HCT116 (cell line): ENCODE measurements at regions not wholly inside any gene's neighbourhood (a gene's known extent, or its start where the extent isn't known, plus 50 kb on each side); places are given as distances from the start of the nearest gene placed in this dataset.

Source experiments
- ATAC-seq: fragments of 200-7000 bp; cut with Tn5 transposase; 2 replicates; pipeline ENCODE4 v1.9.1; 2020; ENCODE audit warnings: mild to moderate bottlenecking, moderate library complexity
- BruUV-seq: library from RNA; stranded (reverse); fragments of 400-500 nt; replicated peaks from 2 replicates; lab custom pipeline; 2021; lab: Mats Ljungman, UMichigan
- CTCF ChIA-PET: fragments of 300-600 bp; sonication (Branson Sonifier 250); formaldehyde crosslinking; loops from one replicate; lab custom pipeline; 2021; ENCODE audit warnings: antibody characterized with exemption; lab: Charles Lee
- POLR2A ChIA-PET: fragments of 300-600, 350-600 bp; sonication (Branson Sonifier 250); formaldehyde crosslinking; loops from one replicate; lab custom pipeline; 2021; ENCODE audit warnings: antibody characterized with exemption; lab: Charles Lee
- RAD21 ChIA-PET, 2 experiments: fragments of 300-600 bp; sonication (Branson Sonifier 250); formaldehyde crosslinking; loops; one replicate each; lab custom pipeline; 2023; ENCODE audit warnings: low total read pairs in 2 of 2; ENCODE audit not compliant: uncharacterized antibody in 2 of 2, unreplicated experiment in 2 of 2, low non-redundant PET in 1 of 2; lab: Charles Lee
- DNase-seq: peaks from one replicate; pipeline ENCODE4 v3.0.0-alpha.2; 2010; ENCODE audit warnings: low read depth, low spot score
- H2AFZ ChIP-seq: fragments of 200-600 bp; shearing (Covaris generic), sonication (generic); 2 replicates; pipeline ENCODE4 v1.6.1; 2017; ENCODE audit warnings: low read depth, mixed run types, mixed read lengths, antibody characterized with exemption, low read length; ENCODE audit not compliant: poor library complexity, severe bottlenecking
- H3K27ac ChIP-seq: 2 replicates; pipeline ENCODE4 v1.5.1; 2012; ENCODE audit warnings: low read depth, low read length
- H3K27me3 ChIP-seq: fragments of 200-600 bp; sonication (generic); 2 replicates; pipeline ENCODE4 v1.6.1; 2016; ENCODE audit warnings: mixed run types, low read length, mixed read lengths; ENCODE audit not compliant: insufficient read depth
- H3K36me3 ChIP-seq, 2 experiments: fragments of 200-500 bp in 1 of 2; fragments of 200-600 bp in 1 of 2; sonication (Bioruptor generic) in 1 of 2; sonication (generic) in 1 of 2; 2 replicates each; pipeline versions ENCODE4 v1.5.1 to v1.6.1; 2014 to 2016; ENCODE audit warnings: low read length in 2 of 2, inconsistent platforms in 1 of 2, mixed read lengths in 1 of 2, mixed run types in 1 of 2; ENCODE audit not compliant: insufficient read depth in 2 of 2, control insufficient read depth in 1 of 2
- H3K4me1 ChIP-seq, 2 experiments: fragments of 200-600 bp in 1 of 2; sonication (generic) in 1 of 2; 2 replicates each; pipeline versions ENCODE4 v1.5.1 to v1.6.1; 2012 to 2017; ENCODE audit warnings: low read length in 2 of 2, inconsistent platforms in 1 of 2, mild to moderate bottlenecking in 1 of 2, mixed read lengths in 1 of 2, mixed run types in 1 of 2, moderate library complexity in 1 of 2; ENCODE audit not compliant: insufficient read depth in 2 of 2, control insufficient read depth in 1 of 2
- H3K4me2 ChIP-seq: fragments of 200-600 bp; sonication (generic); 2 replicates; pipeline ENCODE4 v1.6.1; 2017; ENCODE audit warnings: mixed run types, low read length, mixed read lengths
- H3K4me3 ChIP-seq, 2 experiments: fragments of 200-600 bp in 1 of 2; sonication (generic) in 1 of 2; replicated peaks in 1 of 2; 2 replicates each; pipeline ENCODE4 v1.5.1; 2011 to 2016; ENCODE audit warnings: low read length in 2 of 2, control low read depth in 1 of 2, low read depth in 1 of 2, mild to moderate bottlenecking in 1 of 2, mixed read lengths in 1 of 2, mixed run types in 1 of 2
- H3K79me2 ChIP-seq: fragments of 200-600 bp; sonication (generic); 2 replicates; pipeline ENCODE4 v1.6.1; 2017; ENCODE audit warnings: mild to moderate bottlenecking, mixed run types, low read length, moderate library complexity, mixed read lengths; ENCODE audit not compliant: insufficient read depth
- H3K9ac ChIP-seq: fragments of 200-600 bp; sonication (generic); 2 replicates; pipeline ENCODE4 v1.6.1; 2016; ENCODE audit warnings: low read length, mixed read lengths
- H3K9me2 ChIP-seq: fragments of 200-600 bp; sonication (generic), shearing (Covaris generic); 2 replicates; pipeline ENCODE4 v1.6.1; 2017; ENCODE audit warnings: mixed run types, mild to moderate bottlenecking, moderate library complexity; ENCODE audit not compliant: insufficient read depth
- H3K9me3 ChIP-seq, 2 experiments: fragments of 200-500 bp in 1 of 2; fragments of 200-600 bp in 1 of 2; sonication (Bioruptor generic) in 1 of 2; sonication (generic) in 1 of 2; 2 replicates each; pipeline ENCODE4 v1.6.1; 2014 to 2017; ENCODE audit warnings: low read length in 2 of 2, mixed read lengths in 2 of 2, inconsistent platforms in 1 of 2, low read depth in 1 of 2, mild to moderate bottlenecking in 1 of 2, mixed run types in 1 of 2, moderate library complexity in 1 of 2; ENCODE audit not compliant: control insufficient read depth in 1 of 2, insufficient read depth in 1 of 2
- H4K20me1 ChIP-seq: fragments of 200-600 bp; sonication (generic), shearing (Covaris generic); 2 replicates; pipeline ENCODE4 v1.6.1; 2017; ENCODE audit warnings: mixed run types, mild to moderate bottlenecking, moderate library complexity; ENCODE audit not compliant: insufficient read depth
- CBX3 ChIP-seq: IDR thresholded peaks from 2 replicates; pipeline ENCODE4 v1.6.1; 2012; ENCODE audit warnings: low read depth
- CEBPB ChIP-seq: IDR thresholded peaks from 2 replicates; pipeline ENCODE4 v1.6.1; 2012; ENCODE audit warnings: low read depth
- EGR1 ChIP-seq: IDR thresholded peaks from 2 replicates; pipeline ENCODE4 v1.6.1; 2012; ENCODE audit warnings: low read depth
- EZH2 ChIP-seq: fragments of 200-600 bp; sonication (generic); IDR thresholded peaks from 2 replicates; pipeline ENCODE4 v1.6.1; 2017; ENCODE audit warnings: antibody characterized with exemption, mixed run types
- FOSL1 ChIP-seq: IDR thresholded peaks from 2 replicates; pipeline ENCODE4 v1.6.1; 2012; ENCODE audit warnings: low read depth
- RAD21 ChIP-seq: IDR thresholded peaks from 2 replicates; pipeline ENCODE4 v1.6.1; 2012; ENCODE audit warnings: low read depth, mild to moderate bottlenecking
- REST ChIP-seq: IDR thresholded peaks from 2 replicates; pipeline ENCODE4 v1.6.1; 2012; ENCODE audit warnings: low read depth
- SIN3A ChIP-seq: IDR thresholded peaks from 2 replicates; pipeline ENCODE4 v1.6.1; 2012; ENCODE audit warnings: low read depth
- SP1 ChIP-seq: IDR thresholded peaks from 2 replicates; pipeline ENCODE4 v1.6.1; 2012; ENCODE audit warnings: low read depth
- TCF7L2 ChIP-seq: IDR thresholded peaks from 2 replicates; pipeline ENCODE4 v1.7.0; 2011; ENCODE audit warnings: borderline replicate concordance, inconsistent platforms; ENCODE audit not compliant: insufficient read depth, insufficient read length; ENCODE audit errors: extremely low read depth
- YY1 ChIP-seq: IDR thresholded peaks from 2 replicates; pipeline ENCODE4 v1.6.1; 2011; ENCODE audit warnings: low read length, low read depth, moderate library complexity, mild to moderate bottlenecking; ENCODE audit not compliant: insufficient replicate concordance; ENCODE audit errors: extremely low read depth
- ZNF274 ChIP-seq: fragments of 200-500 bp; sonication (Bioruptor generic); IDR thresholded peaks from 2 replicates; pipeline ENCODE4 v1.6.1; 2014; ENCODE audit warnings: mild to moderate bottlenecking, low read depth, low read length, inconsistent platforms
- intact Hi-C: fragments of 100-400 bp; cut with micrococcal nuclease; formaldehyde crosslinking; loops from 2 replicates; pipeline ENCODE4 v1.10.0; 2022
- TF ChIP-seq, protein P1 (sequence below): IDR thresholded peaks from 2 replicates; pipeline ENCODE4 v1.6.1; 2011; ENCODE audit warnings: mild to moderate bottlenecking, low read length, moderate library complexity; ENCODE audit not compliant: insufficient replicate concordance; ENCODE audit errors: extremely low read depth
- TF ChIP-seq, protein P2 (sequence below): IDR thresholded peaks from 2 replicates; pipeline ENCODE4 v1.6.1; 2012
- TF ChIP-seq, protein P3 (sequence below): IDR thresholded peaks from 2 replicates; pipeline ENCODE4 v1.6.1; 2012
- TF ChIP-seq, protein P4 (sequence below), 3 experiments: fragments of 200-600 bp in 1 of 3; sonication (generic) in 1 of 3; IDR thresholded peaks in 2 of 3; conservative IDR thresholded peaks in 1 of 3; 2 replicates each; pipeline ENCODE4 v1.5.1; 2012 to 2017; ENCODE audit warnings: low read depth in 2 of 3, low read length in 2 of 3, antibody characterized with exemption in 1 of 3, borderline replicate concordance in 1 of 3, control low read depth in 1 of 3, mild to moderate bottlenecking in 1 of 3, mixed read lengths in 1 of 3, mixed run types in 1 of 3, moderate library complexity in 1 of 3; ENCODE audit not compliant: insufficient read depth in 1 of 3

- Histone ChIP-seq H4K20me1 (no peaks in the 10 kb centered on the region), H3K36me3 (no peaks in the 10 kb centered on the region), H3K4me2 (no peak overlapping the region), H3K4me1 (no peaks in the 10 kb centered on the region), H3K9me3 (no peaks in the 10 kb centered on the region), H3K4me3 (no peak overlapping the region), H3K9ac (no peak overlapping the region), H3K79me2 (no peaks in the 10 kb centered on the region), H3K27me3 (no peaks in the 10 kb centered on the region), H2AFZ (no peak overlapping the region), H3K27ac (no peak overlapping the region), H3K9me2 (no peaks in the 10 kb centered on the region)
- ChIA-PET POLR2A (no interaction called here), CTCF (no interaction called here), RAD21 (no interaction called here)
- TF ChIP-seq, protein P1, sequence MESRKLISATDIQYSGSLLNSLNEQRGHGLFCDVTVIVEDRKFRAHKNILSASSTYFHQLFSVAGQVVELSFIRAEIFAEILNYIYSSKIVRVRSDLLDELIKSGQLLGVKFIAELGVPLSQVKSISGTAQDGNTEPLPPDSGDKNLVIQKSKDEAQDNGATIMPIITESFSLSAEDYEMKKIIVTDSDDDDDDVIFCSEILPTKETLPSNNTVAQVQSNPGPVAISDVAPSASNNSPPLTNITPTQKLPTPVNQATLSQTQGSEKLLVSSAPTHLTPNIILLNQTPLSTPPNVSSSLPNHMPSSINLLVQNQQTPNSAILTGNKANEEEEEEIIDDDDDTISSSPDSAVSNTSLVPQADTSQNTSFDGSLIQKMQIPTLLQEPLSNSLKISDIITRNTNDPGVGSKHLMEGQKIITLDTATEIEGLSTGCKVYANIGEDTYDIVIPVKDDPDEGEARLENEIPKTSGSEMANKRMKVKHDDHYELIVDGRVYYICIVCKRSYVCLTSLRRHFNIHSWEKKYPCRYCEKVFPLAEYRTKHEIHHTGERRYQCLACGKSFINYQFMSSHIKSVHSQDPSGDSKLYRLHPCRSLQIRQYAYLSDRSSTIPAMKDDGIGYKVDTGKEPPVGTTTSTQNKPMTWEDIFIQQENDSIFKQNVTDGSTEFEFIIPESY: no peak
- no peak for TF ChIP-seq ZNF274
- no peak for TF ChIP-seq REST
- no peak for TF ChIP-seq EZH2
- TF ChIP-seq FOSL1: no peak
- TF ChIP-seq, protein P2, sequence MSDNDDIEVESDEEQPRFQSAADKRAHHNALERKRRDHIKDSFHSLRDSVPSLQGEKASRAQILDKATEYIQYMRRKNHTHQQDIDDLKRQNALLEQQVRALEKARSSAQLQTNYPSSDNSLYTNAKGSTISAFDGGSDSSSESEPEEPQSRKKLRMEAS: no peak
- no peak for TF ChIP-seq CEBPB
- TF ChIP-seq CBX3: no peak
- TF ChIP-seq, protein P3, sequence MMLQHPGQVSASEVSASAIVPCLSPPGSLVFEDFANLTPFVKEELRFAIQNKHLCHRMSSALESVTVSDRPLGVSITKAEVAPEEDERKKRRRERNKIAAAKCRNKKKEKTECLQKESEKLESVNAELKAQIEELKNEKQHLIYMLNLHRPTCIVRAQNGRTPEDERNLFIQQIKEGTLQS: no peak
- TF ChIP-seq, protein P4, sequence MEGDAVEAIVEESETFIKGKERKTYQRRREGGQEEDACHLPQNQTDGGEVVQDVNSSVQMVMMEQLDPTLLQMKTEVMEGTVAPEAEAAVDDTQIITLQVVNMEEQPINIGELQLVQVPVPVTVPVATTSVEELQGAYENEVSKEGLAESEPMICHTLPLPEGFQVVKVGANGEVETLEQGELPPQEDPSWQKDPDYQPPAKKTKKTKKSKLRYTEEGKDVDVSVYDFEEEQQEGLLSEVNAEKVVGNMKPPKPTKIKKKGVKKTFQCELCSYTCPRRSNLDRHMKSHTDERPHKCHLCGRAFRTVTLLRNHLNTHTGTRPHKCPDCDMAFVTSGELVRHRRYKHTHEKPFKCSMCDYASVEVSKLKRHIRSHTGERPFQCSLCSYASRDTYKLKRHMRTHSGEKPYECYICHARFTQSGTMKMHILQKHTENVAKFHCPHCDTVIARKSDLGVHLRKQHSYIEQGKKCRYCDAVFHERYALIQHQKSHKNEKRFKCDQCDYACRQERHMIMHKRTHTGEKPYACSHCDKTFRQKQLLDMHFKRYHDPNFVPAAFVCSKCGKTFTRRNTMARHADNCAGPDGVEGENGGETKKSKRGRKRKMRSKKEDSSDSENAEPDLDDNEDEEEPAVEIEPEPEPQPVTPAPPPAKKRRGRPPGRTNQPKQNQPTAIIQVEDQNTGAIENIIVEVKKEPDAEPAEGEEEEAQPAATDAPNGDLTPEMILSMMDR (IDR thresholded peaks at IDR 0.05 in 2 of 3, conservative IDR thresholded peaks at IDR 0.05 in 1 of 3; ENCODE audit: borderline replicate concordance in 1 of 3, insufficient read depth in 1 of 3, low read depth in 2 of 3, low read length in 2 of 3): no peak
- TF ChIP-seq TCF7L2: no peak
- no peak for TF ChIP-seq YY1
- no peak for TF ChIP-seq SP1
- no peak for TF ChIP-seq RAD21
- no peak for TF ChIP-seq EGR1
- no peak for TF ChIP-seq SIN3A
- BruUV-seq: no TSS peak
- intact Hi-C loops: no loop called here
- ATAC-seq: no peak
- no peak for DNase-seq
These were observed 94.5 kb upstream of the MXRA5 start for GRCh38 chrX:3440981-3441380.
